ENCODE measurements at regions not wholly inside any gene's neighbourhood (a gene's known extent, or its start where the extent isn't known, plus 50 kb on each side); places are given as distances from the start of the nearest gene placed in this dataset.

- no peak for TF ChIP-seq TP53 (CRISPR knock-in tag; IDR thresholded peaks at IDR 0.05)
- TF ChIP-seq, protein P1, sequence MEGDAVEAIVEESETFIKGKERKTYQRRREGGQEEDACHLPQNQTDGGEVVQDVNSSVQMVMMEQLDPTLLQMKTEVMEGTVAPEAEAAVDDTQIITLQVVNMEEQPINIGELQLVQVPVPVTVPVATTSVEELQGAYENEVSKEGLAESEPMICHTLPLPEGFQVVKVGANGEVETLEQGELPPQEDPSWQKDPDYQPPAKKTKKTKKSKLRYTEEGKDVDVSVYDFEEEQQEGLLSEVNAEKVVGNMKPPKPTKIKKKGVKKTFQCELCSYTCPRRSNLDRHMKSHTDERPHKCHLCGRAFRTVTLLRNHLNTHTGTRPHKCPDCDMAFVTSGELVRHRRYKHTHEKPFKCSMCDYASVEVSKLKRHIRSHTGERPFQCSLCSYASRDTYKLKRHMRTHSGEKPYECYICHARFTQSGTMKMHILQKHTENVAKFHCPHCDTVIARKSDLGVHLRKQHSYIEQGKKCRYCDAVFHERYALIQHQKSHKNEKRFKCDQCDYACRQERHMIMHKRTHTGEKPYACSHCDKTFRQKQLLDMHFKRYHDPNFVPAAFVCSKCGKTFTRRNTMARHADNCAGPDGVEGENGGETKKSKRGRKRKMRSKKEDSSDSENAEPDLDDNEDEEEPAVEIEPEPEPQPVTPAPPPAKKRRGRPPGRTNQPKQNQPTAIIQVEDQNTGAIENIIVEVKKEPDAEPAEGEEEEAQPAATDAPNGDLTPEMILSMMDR (IDR thresholded peaks at IDR 0.05): no peak
- TF ChIP-seq MAZ (IDR thresholded peaks at IDR 0.05; ENCODE audit: borderline replicate concordance, low read depth, low read length): no peak
These were observed 303.2 kb downstream of the PRR16 start for GRCh38 chr5:120767178-120767820.
